Epithelial cell of proximal tubule (primary cell): ENCODE measurements at regions not wholly inside any gene's neighbourhood (a gene's known extent, or its start where the extent isn't known, plus 50 kb on each side); places are given as distances from the start of the nearest gene placed in this dataset.
"Not testable (repeated sequence)": the region's sequence is repeated elsewhere in the genome, so short reads cannot be mapped to it uniquely, and the experiment has no call there.

ENCODE experiments used
- DNase-seq: peaks from one replicate; pipeline ENCODE4 v3.0.0-alpha.2; 2011; ENCODE audit warnings: low read depth
- H3K4me3 ChIP-seq: 2 replicates; pipeline ENCODE4 v1.5.1; 2011; ENCODE audit warnings: low read depth, mild to moderate bottlenecking, low read length
- TF ChIP-seq, protein P1 (sequence below): conservative IDR thresholded peaks from 2 replicates; pipeline ENCODE4 v1.5.1; 2012; ENCODE audit warnings: low read depth, mild to moderate bottlenecking, low read length

DNA sequence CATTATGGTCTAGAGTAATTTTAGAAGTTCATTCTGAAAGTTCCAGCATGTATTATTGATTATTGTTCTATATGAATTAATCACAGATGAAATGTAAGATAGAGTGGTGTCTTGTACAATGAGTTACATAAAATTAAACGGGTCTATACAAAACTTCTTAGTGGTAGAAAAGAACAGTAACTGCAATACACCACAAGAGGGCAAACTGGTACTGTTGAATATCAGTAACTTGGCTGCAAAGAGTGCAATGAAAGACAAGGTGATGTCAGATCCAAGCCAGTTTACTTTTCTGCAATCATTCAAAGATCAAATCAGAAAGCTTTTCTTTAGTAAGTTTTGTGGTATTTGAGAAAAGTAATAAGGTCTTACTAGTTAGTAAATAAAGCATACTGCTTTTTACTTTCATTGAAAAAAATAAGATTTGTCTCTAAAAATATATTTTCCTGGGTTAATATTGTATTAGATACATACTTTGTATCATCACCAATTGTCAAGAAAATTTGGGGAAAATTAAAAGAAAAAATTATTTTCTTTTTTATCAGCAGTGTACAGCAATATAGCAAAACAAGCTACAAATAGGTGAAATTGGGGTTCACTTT is 66.4 kb upstream of the BTG3 start:
- peak; percentile 38 for DNase-seq
- no peak overlapping the region for H3K4me3 ChIP-seq
- TF ChIP-seq, protein P1, sequence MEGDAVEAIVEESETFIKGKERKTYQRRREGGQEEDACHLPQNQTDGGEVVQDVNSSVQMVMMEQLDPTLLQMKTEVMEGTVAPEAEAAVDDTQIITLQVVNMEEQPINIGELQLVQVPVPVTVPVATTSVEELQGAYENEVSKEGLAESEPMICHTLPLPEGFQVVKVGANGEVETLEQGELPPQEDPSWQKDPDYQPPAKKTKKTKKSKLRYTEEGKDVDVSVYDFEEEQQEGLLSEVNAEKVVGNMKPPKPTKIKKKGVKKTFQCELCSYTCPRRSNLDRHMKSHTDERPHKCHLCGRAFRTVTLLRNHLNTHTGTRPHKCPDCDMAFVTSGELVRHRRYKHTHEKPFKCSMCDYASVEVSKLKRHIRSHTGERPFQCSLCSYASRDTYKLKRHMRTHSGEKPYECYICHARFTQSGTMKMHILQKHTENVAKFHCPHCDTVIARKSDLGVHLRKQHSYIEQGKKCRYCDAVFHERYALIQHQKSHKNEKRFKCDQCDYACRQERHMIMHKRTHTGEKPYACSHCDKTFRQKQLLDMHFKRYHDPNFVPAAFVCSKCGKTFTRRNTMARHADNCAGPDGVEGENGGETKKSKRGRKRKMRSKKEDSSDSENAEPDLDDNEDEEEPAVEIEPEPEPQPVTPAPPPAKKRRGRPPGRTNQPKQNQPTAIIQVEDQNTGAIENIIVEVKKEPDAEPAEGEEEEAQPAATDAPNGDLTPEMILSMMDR, result peak; percentile 77

DNA sequence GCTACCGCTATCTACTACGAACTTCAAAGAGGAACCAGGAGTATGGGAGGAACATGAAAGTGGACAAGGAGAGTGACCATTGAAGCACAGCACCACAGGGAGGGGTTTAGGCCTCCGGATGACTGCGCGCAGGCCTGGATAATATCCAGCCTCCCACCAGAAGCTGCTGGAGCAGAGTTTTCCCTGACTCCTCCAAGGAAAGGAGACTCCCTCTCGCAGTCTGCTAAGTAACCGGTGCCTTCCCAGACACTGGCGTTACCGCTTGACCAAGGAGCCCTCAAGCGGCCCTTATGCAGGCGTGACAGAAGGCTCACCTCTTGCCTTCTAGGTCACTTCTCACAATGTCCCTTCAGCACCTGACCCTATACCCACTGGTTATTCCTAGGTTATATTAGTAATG is 64.2 kb upstream of the BTG3 start:
- DNase-seq, H3K4me3 ChIP-seq: not testable (repeated sequence)

DNA sequence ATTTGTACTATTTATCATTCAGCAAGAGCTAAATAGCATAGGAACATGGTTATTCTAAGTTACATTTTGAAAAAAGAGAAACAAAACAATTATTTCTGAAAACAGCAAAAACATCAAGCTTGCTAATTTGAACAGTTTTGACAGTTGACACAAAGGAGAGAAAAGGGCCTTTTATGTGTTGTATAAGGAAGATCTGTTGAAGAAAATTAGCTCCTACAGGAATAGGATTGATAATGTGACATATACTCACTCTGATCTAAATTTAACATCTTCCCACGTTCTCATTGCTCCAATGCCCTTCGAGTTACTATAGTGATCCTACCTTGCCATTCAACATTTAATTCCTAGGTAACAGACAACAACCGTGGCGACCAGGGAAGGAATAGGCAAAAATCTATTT is 61.4 kb upstream of the BTG3 start:
- no peak for DNase-seq
- TF ChIP-seq, protein P1, result no peak
- H3K4me3 ChIP-seq, result no peak overlapping the region

- H3K4me3 ChIP-seq, result no peak overlapping the region
- TF ChIP-seq, protein P1, result no peak
- no peak for DNase-seq
Measured at GRCh38 chr21:17673261-17674020, 60.7 kb upstream of the BTG3 start.

DNA sequence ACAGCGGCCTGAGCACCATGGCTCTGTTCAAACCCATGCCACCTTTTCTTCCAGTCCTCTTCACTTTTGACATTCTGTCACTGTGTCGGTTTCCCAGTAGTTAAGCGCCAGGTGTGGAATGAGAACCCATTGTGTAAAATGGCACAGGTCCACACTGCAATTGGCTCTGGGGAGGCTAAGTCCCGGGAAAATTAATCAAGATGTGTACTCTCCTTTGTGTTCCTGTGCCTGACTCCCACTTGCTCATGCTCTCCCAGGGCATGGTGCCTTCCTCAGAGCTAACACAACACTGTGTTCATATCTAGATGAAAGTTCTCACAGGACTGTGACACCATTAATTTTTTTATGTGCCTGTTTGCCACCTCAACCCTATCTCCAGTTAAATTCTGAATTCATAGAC is 59.0 kb upstream of the BTG3 start:
- DNase-seq, result no peak
- TF ChIP-seq, protein P1, result no peak
- no peak overlapping the region for H3K4me3 ChIP-seq

DNA sequence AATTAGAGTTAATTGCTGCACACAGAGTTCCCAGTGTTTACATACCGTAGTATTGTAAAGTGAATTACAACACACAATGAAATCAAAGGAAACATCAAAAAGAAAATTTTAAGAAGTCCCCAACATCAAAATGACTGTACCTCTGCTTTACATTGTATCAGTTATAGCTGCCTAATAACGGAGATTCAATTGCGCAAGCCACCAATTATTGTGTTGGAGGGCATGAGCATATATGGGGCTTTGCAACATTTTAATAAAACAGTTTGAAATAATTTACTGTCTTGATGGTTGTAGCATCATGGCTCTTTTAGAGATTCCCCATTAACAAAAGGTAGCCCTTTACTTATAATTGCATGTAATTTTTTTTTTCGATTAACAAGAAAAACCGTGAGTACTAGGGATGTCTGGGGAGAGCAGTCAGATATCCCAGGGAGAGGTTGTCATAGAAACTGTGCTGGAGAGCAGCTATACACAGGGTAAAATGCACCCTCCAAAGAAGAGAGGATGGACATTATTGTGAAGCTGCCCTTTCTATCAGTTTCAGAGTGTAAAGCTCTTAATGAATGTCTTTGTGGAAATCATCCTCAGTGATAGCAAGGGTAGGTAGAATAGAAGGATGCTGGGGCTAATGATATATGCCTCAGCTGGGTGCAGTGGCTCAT is 55.9 kb upstream of the BTG3 start:
- TF ChIP-seq, protein P1, result no peak
- no peak overlapping the region for H3K4me3 ChIP-seq
- DNase-seq, result no peak

DNA sequence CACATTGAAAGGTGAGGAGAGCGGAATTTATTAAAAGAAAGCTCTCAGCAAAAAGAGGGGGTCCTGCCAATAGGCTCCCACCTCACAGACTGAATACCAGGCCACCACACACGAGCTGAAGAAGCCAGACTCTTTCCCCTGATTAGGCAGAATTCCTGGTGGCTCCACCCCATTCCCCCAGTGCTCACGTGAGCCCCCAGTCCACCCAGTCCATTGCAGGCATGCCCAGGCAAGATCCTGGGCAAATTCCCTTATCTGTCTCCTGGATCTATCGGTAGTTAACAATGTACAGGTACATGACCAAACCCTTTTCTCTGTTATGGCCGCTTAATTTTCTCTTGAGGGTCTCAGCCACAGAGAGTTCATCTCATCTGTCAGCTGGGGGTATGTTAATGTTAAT is 54.6 kb upstream of the BTG3 start:
- DNase-seq, result no peak
- no peak overlapping the region for H3K4me3 ChIP-seq
- TF ChIP-seq, protein P1, result no peak
